SU-DHL-6 (cell line): ENCODE measurements at regions not wholly inside any gene's neighbourhood (a gene's known extent, or its start where the extent isn't known, plus 50 kb on each side); places are given as distances from the start of the nearest gene placed in this dataset.

Experiments used
- H2AFZ ChIP-seq: fragments of 200-600 bp; sonication (generic); 2 replicates; pipeline ENCODE4 v1.6.1; 2014; ENCODE audit warnings: low read depth, mild to moderate bottlenecking, moderate library complexity, mixed read lengths, antibody characterized with exemption, low read length; ENCODE audit not compliant: severe bottlenecking
- H3F3A ChIP-seq: fragments of 200-600 bp; shearing (Covaris generic); 2 replicates; pipeline ENCODE4 v1.6.0; 2016; ENCODE audit warnings: antibody characterized with exemption, mild to moderate bottlenecking; ENCODE audit not compliant: insufficient read depth
- H3K27ac ChIP-seq: fragments of 200-600 bp; sonication (generic); 2 replicates; pipeline ENCODE4 v1.5.1; 2016; ENCODE audit warnings: low read depth, mild to moderate bottlenecking, low read length, moderate library complexity, mixed read lengths
- H3K27me3 ChIP-seq: fragments of 200-600 bp; sonication (generic), shearing (Covaris generic); 2 replicates; pipeline ENCODE4 v1.6.0; 2014; ENCODE audit warnings: mild to moderate bottlenecking, low read length
- H3K36me3 ChIP-seq: fragments of 200-600 bp; sonication (generic); 2 replicates; pipeline ENCODE4 v1.6.1; 2014; ENCODE audit warnings: mild to moderate bottlenecking, low read length, mixed read lengths
- H3K4me2 ChIP-seq: fragments of 300-600, 200-600 bp; shearing (Covaris generic), sonication (generic); 2 replicates; pipeline ENCODE4 v1.6.0; 2014; ENCODE audit warnings: low read length, low read depth, mild to moderate bottlenecking; ENCODE audit not compliant: poor library complexity, severe bottlenecking
- H3K4me3 ChIP-seq: fragments of 200-600 bp; sonication (generic); 2 replicates; pipeline ENCODE4 v1.5.1; 2014; ENCODE audit warnings: antibody characterized with exemption, low read length, mild to moderate bottlenecking, mixed read lengths; ENCODE audit not compliant: insufficient read depth, poor library complexity, severe bottlenecking
- H3K79me2 ChIP-seq: fragments of 200-600 bp; sonication (generic); 2 replicates; pipeline ENCODE4 v1.6.1; 2014; ENCODE audit warnings: mild to moderate bottlenecking, low read length, moderate library complexity; ENCODE audit not compliant: insufficient read depth
- H3K9ac ChIP-seq: fragments of 200-600 bp; sonication (generic); 2 replicates; pipeline ENCODE4 v1.7.0; 2014; ENCODE audit warnings: mild to moderate bottlenecking, low read length
- H3K9me2 ChIP-seq: fragments of 200-600 bp; sonication (generic); replicated peaks from 2 replicates; pipeline ENCODE4 v1.6.1; 2014; ENCODE audit warnings: low read length; ENCODE audit not compliant: insufficient read depth
- H3K9me3 ChIP-seq: fragments of 200-600 bp; sonication (generic); 2 replicates; pipeline ENCODE4 v1.6.1; 2014; ENCODE audit warnings: low read length, mixed read lengths; ENCODE audit not compliant: insufficient read depth
- H4K20me1 ChIP-seq: fragments of 200-600 bp; sonication (generic); 2 replicates; pipeline ENCODE4 v1.6.1; 2014; ENCODE audit warnings: low read depth, mild to moderate bottlenecking, antibody characterized with exemption, low read length, moderate library complexity, mixed read lengths
- CTCF ChIP-seq: fragments of 200-600 bp; sonication (generic); IDR thresholded peaks from one replicate; pipeline ENCODE4 v1.5.1; 2017; ENCODE audit warnings: antibody characterized with exemption, mild to moderate bottlenecking, low read length, moderate library complexity; ENCODE audit not compliant: insufficient read depth, poor library complexity, severe bottlenecking
- EZH2phosphoT487 ChIP-seq: fragments of 200-600 bp; sonication (generic), shearing (Covaris generic); conservative IDR thresholded peaks from 2 replicates; pipeline ENCODE4 v1.6.1; 2018; ENCODE audit warnings: mild to moderate bottlenecking, antibody characterized with exemption, low read length, moderate library complexity, mixed read lengths

GRCh38 chr4:188534917-188535316, 395.7 kb downstream of the TRIML1 start:
- Histone ChIP-seq H3F3A (no peaks in the 10 kb centered on the region), H3K9me2 (no peaks in the 10 kb centered on the region), H3K27me3 (no peaks in the 10 kb centered on the region), H3K27ac (no peak overlapping the region), H3K9me3 (no peaks in the 10 kb centered on the region), H3K36me3 (no peaks in the 10 kb centered on the region), H3K4me3 (no peak overlapping the region), H2AFZ (no peak overlapping the region), H3K79me2 (no peaks in the 10 kb centered on the region), H4K20me1 (no peaks in the 10 kb centered on the region), H3K9ac (no peak overlapping the region), H3K4me2 (no peak overlapping the region)
- TF ChIP-seq EZH2phosphoT487: no peak
- TF ChIP-seq CTCF: no peak

- H3K9me2 ChIP-seq: no peaks in the 10 kb centered on the region
- H3K27me3 ChIP-seq: no peaks in the 10 kb centered on the region
- H3K4me2 ChIP-seq: no peak overlapping the region
- no peak overlapping the region for H3K27ac ChIP-seq
- no peaks in the 10 kb centered on the region for H3K79me2 ChIP-seq
- no peaks in the 10 kb centered on the region for H3K9me3 ChIP-seq
- H3K9ac ChIP-seq: no peak overlapping the region
- TF ChIP-seq EZH2phosphoT487 (no peak), CTCF (no peak)
- H4K20me1 ChIP-seq: no peaks in the 10 kb centered on the region
- no peak overlapping the region for H3K4me3 ChIP-seq
- no peaks in the 10 kb centered on the region for H3K36me3 ChIP-seq
- no peaks in the 10 kb centered on the region for H3F3A ChIP-seq
- no peak overlapping the region for H2AFZ ChIP-seq
These were observed 397.6 kb downstream of the TRIML1 start for GRCh38 chr4:188536826-188537225.

GRCh38 chr4:188550296-188550695, 411.1 kb downstream of the TRIML1 start:
- no peaks in the 10 kb centered on the region for H3F3A ChIP-seq
- H3K9ac ChIP-seq: no peak overlapping the region
- no peaks in the 10 kb centered on the region for H3K9me2 ChIP-seq
- H2AFZ ChIP-seq: no peak overlapping the region
- no peak overlapping the region for H3K4me2 ChIP-seq
- no peaks in the 10 kb centered on the region for H3K27me3 ChIP-seq
- TF ChIP-seq CTCF (no peak), EZH2phosphoT487 (no peak)
- no peaks in the 10 kb centered on the region for H3K9me3 ChIP-seq
- no peak overlapping the region for H3K27ac ChIP-seq
- H4K20me1 ChIP-seq: no peaks in the 10 kb centered on the region
- H3K79me2 ChIP-seq: no peaks in the 10 kb centered on the region
- no peak overlapping the region for H3K4me3 ChIP-seq
- H3K36me3 ChIP-seq: no peaks in the 10 kb centered on the region
